ENCODE measurements at regions not wholly inside any gene's neighbourhood (a gene's known extent, or its start where the extent isn't known, plus 50 kb on each side); places are given as distances from the start of the nearest gene placed in this dataset.

- Histone ChIP-seq H3K27ac (ENCODE audit: low read length) (no peak overlapping the region), H3K9ac (ENCODE audit: low read length) (no peak overlapping the region), H3K36me3 (ENCODE audit: insufficient read depth, low read length) (no peaks in the 10 kb centered on the region), H3K27me3 (ENCODE audit: insufficient read depth, low read depth, low read length) (no peaks in the 10 kb centered on the region), H3F3A (ENCODE audit: insufficient read depth, low read length, poor library complexity, severe bottlenecking) (no peaks in the 10 kb centered on the region), H3K4me3 (ENCODE audit: low read length) (no peak overlapping the region), H3K4me2 (ENCODE audit: low read length) (no peak overlapping the region), H3K79me2 (replicated peaks; ENCODE audit: insufficient read depth, low read length) (no peaks in the 10 kb centered on the region), H3K9me2 (ENCODE audit: insufficient read depth, low read length) (no peaks in the 10 kb centered on the region), H2AFZ (ENCODE audit: low read depth, low read length) (no peak overlapping the region), H4K20me1 (ENCODE audit: insufficient read depth) (no peaks in the 10 kb centered on the region), H3K9me3 (ENCODE audit: low read length) (no peaks in the 10 kb centered on the region)
- TF ChIP-seq MXI1 (conservative IDR thresholded peaks at IDR 0.05; ENCODE audit: poor library complexity, severe bottlenecking) (no peak), REST (IDR thresholded peaks at IDR 0.05; ENCODE audit: borderline replicate concordance) (no peak), EZH2 (IDR thresholded peaks at IDR 0.05; ENCODE audit: borderline replicate concordance, insufficient read depth, low read length, poor library complexity, severe bottlenecking) (no peak), EP300 (conservative IDR thresholded peaks at IDR 0.05; ENCODE audit: poor library complexity, severe bottlenecking) (no peak), POLR2AphosphoS5 (IDR thresholded peaks at IDR 0.05) (no peak), SMC3 (conservative IDR thresholded peaks at IDR 0.05; ENCODE audit: poor library complexity) (no peak), TAF1 (IDR thresholded peaks at IDR 0.05; ENCODE audit: low read depth) (no peak), RAD21 (conservative IDR thresholded peaks at IDR 0.05) (no peak), CTCF (IDR thresholded peaks at IDR 0.05; ENCODE audit: poor library complexity, severe bottlenecking) (no peak)
These were observed 113.1 kb upstream of the RUNX3 start for GRCh38 chr1:25043228-25043580.

GRCh38 chr1:25042331-25043227 lies 112.5 kb upstream of the RUNX3 start:
- H3F3A ChIP-seq (ENCODE audit: insufficient read depth, low read length, poor library complexity, severe bottlenecking), result no peaks in the 10 kb centered on the region
- no peaks in the 10 kb centered on the region for H4K20me1 ChIP-seq (ENCODE audit: insufficient read depth)
- H3K36me3 ChIP-seq (ENCODE audit: insufficient read depth, low read length), result no peaks in the 10 kb centered on the region
- no peak overlapping the region for H3K27ac ChIP-seq (ENCODE audit: low read length)
- H3K4me3 ChIP-seq (ENCODE audit: low read length), result no peak overlapping the region
- H3K9me2 ChIP-seq (ENCODE audit: insufficient read depth, low read length), result no peaks in the 10 kb centered on the region
- no peaks in the 10 kb centered on the region for H3K9me3 ChIP-seq (ENCODE audit: low read length)
- no peaks in the 10 kb centered on the region for H3K79me2 ChIP-seq (replicated peaks; ENCODE audit: insufficient read depth, low read length)
- H3K4me2 ChIP-seq (ENCODE audit: low read length), result no peak overlapping the region
- no peak overlapping the region for H3K9ac ChIP-seq (ENCODE audit: low read length)
- no peak overlapping the region for H2AFZ ChIP-seq (ENCODE audit: low read depth, low read length)
- TF ChIP-seq TAF1 (IDR thresholded peaks at IDR 0.05; ENCODE audit: low read depth), result no peak
- no peak for TF ChIP-seq REST (IDR thresholded peaks at IDR 0.05; ENCODE audit: borderline replicate concordance)
- TF ChIP-seq SMC3 (conservative IDR thresholded peaks at IDR 0.05; ENCODE audit: poor library complexity), result no peak
- TF ChIP-seq POLR2AphosphoS5 (IDR thresholded peaks at IDR 0.05), result no peak
- TF ChIP-seq EP300 (conservative IDR thresholded peaks at IDR 0.05; ENCODE audit: poor library complexity, severe bottlenecking), result no peak
- no peak for TF ChIP-seq MXI1 (conservative IDR thresholded peaks at IDR 0.05; ENCODE audit: poor library complexity, severe bottlenecking)
- TF ChIP-seq EZH2 (IDR thresholded peaks at IDR 0.05; ENCODE audit: borderline replicate concordance, insufficient read depth, low read length, poor library complexity, severe bottlenecking), result no peak
- TF ChIP-seq CTCF (IDR thresholded peaks at IDR 0.05; ENCODE audit: poor library complexity, severe bottlenecking), result no peak
- no peak for TF ChIP-seq RAD21 (conservative IDR thresholded peaks at IDR 0.05)
- H3K27me3 ChIP-seq (ENCODE audit: insufficient read depth, low read depth, low read length), result no peaks in the 10 kb centered on the region
